SK-N-SH (cell line): ENCODE measurements at regions not wholly inside any gene's neighbourhood (a gene's known extent, or its start where the extent isn't known, plus 50 kb on each side); places are given as distances from the start of the nearest gene placed in this dataset.

ENCODE experiments used
- CTCF ChIA-PET: fragments of 300-600, 350-600 bp; formaldehyde crosslinking; extraction: SDS; loops from one replicate; lab custom pipeline; 2021; lab: Yijun Ruan, JAX
- POLR2A ChIA-PET: fragments of 350-600 bp; sonication (Branson Sonifier 250); formaldehyde crosslinking; extraction: SDS; loops from one replicate; lab custom pipeline; 2020; ENCODE audit warnings: antibody characterized with exemption, inconsistent platforms; lab: Yijun Ruan, JAX
- DNase-seq: peaks from one replicate; pipeline ENCODE4 v3.0.0; 2012
- H2AFZ ChIP-seq: fragments of 200-600 bp; sonication (generic); 2 replicates; pipeline ENCODE4 v1.8.1; 2016; ENCODE audit warnings: antibody characterized with exemption, mild to moderate bottlenecking, low read depth
- H3F3A ChIP-seq: fragments of 200-600 bp; sonication (generic); replicated peaks from 2 replicates; pipeline ENCODE3; 2016; ENCODE audit warnings: antibody characterized with exemption, mild to moderate bottlenecking; ENCODE audit not compliant: insufficient read depth
- H3K27ac ChIP-seq, 2 experiments: fragments of 200-500 bp in 1 of 2; fragments of 200-600 bp in 1 of 2; sonication (Bioruptor generic) in 1 of 2; sonication (generic), shearing (Covaris generic) in 1 of 2; 2 replicates each; pipeline versions ENCODE4 v1.5.1 to v1.6.1; 2014 to 2016; ENCODE audit warnings: low read depth in 2 of 2, inconsistent platforms in 1 of 2, low read length in 1 of 2, mild to moderate bottlenecking in 1 of 2, mixed read lengths in 1 of 2
- H3K27me3 ChIP-seq: fragments of 200-600 bp; sonication (generic), shearing (Covaris generic); 2 replicates; pipeline ENCODE4 v1.6.1; 2016; ENCODE audit warnings: mixed run types; ENCODE audit not compliant: insufficient read depth
- H3K36me3 ChIP-seq, 2 experiments: fragments of 200-500 bp in 1 of 2; fragments of 200-600 bp in 1 of 2; sonication (Bioruptor generic) in 1 of 2; sonication (generic) in 1 of 2; replicated peaks in 1 of 2; 2 replicates each; pipeline versions ENCODE3 to v1.5.1; 2014 to 2016; ENCODE audit warnings: low read length in 1 of 2, mild to moderate bottlenecking in 1 of 2; ENCODE audit not compliant: insufficient read depth in 2 of 2, control insufficient read depth in 1 of 2
- H3K4me1 ChIP-seq, 2 experiments: fragments of 200-500 bp in 1 of 2; fragments of 200-600 bp in 1 of 2; sonication (Bioruptor generic) in 1 of 2; sonication (generic), shearing (Covaris generic) in 1 of 2; 2 replicates each; pipeline versions ENCODE4 v1.5.1 to v1.6.1; 2014 to 2016; ENCODE audit warnings: low read depth in 1 of 2, low read length in 1 of 2, mixed run types in 1 of 2; ENCODE audit not compliant: insufficient read depth in 2 of 2, control insufficient read depth in 1 of 2
- H3K4me2 ChIP-seq: fragments of 200-600 bp; sonication (generic), shearing (Covaris generic); 2 replicates; pipeline ENCODE4 v1.6.1; 2017; ENCODE audit warnings: mixed run types
- H3K4me3 ChIP-seq, 2 experiments: fragments of 200-500 bp in 1 of 2; fragments of 200-600 bp in 1 of 2; sonication (Bioruptor generic) in 1 of 2; sonication (generic), shearing (Covaris generic) in 1 of 2; 2 replicates each; pipeline versions ENCODE4 v1.5.1 to v1.8.1; 2014 to 2016; ENCODE audit warnings: low read depth in 2 of 2, inconsistent platforms in 1 of 2, low read length in 1 of 2, mild to moderate bottlenecking in 1 of 2, mixed read lengths in 1 of 2, moderate library complexity in 1 of 2
- H3K79me2 ChIP-seq: fragments of 200-600 bp; sonication (generic); 2 replicates; pipeline ENCODE4 v1.8.1; 2017; ENCODE audit warnings: mild to moderate bottlenecking; ENCODE audit not compliant: insufficient read depth
- H3K9ac ChIP-seq: fragments of 200-600 bp; sonication (generic); 2 replicates; pipeline ENCODE4 v1.6.1; 2017; ENCODE audit warnings: mixed run types
- H3K9me2 ChIP-seq: fragments of 200-600 bp; sonication (generic); 2 replicates; pipeline ENCODE4 v1.6.1; 2017; ENCODE audit warnings: mixed run types
- H3K9me3 ChIP-seq: fragments of 200-600 bp; sonication (generic); 2 replicates; pipeline ENCODE4 v1.6.1; 2017; ENCODE audit warnings: mixed run types, mild to moderate bottlenecking, moderate library complexity
- H4K20me1 ChIP-seq: fragments of 200-600 bp; sonication (generic); 2 replicates; pipeline ENCODE4 v1.6.1; 2017; ENCODE audit warnings: mild to moderate bottlenecking, mixed run types; ENCODE audit not compliant: insufficient read depth
- CHD2 ChIP-seq: fragments of 150-350 bp; IDR thresholded peaks from 2 replicates; pipeline ENCODE4 v1.6.1; 2018; ENCODE audit warnings: low read length; ENCODE audit not compliant: partially characterized antibody
- FOXJ3 ChIP-seq: sonication (generic); formaldehyde crosslinking; IDR thresholded peaks from 2 replicates; pipeline ENCODE4 v1.5.1; 2020; ENCODE audit warnings: mild to moderate bottlenecking, missing genetic modification reagents
- GABPA ChIP-seq: IDR thresholded peaks from 2 replicates; pipeline ENCODE4 v1.4.0; 2012; ENCODE audit warnings: low read depth, mild to moderate bottlenecking
- JUND ChIP-seq: IDR thresholded peaks from 2 replicates; pipeline ENCODE4 v1.4.0; 2012
- MXI1 ChIP-seq: IDR thresholded peaks from 2 replicates; pipeline ENCODE4 v1.6.1; 2012; ENCODE audit warnings: mild to moderate bottlenecking, low read depth, low read length, improper control_type of control experiment
- NFIC ChIP-seq: IDR thresholded peaks from 2 replicates; pipeline ENCODE4 v1.4.0; 2012; ENCODE audit warnings: borderline replicate concordance
- RAD21 ChIP-seq: IDR thresholded peaks from 2 replicates; pipeline ENCODE4 v1.6.1; 2012; ENCODE audit warnings: mild to moderate bottlenecking, low read length
- RFX5 ChIP-seq: IDR thresholded peaks from 2 replicates; pipeline ENCODE4 v1.6.1; 2012; ENCODE audit warnings: mild to moderate bottlenecking, improper control_type of control experiment, low read length
- RXRA ChIP-seq: IDR thresholded peaks from 2 replicates; pipeline ENCODE4 v1.4.0; 2012; ENCODE audit warnings: low read depth, mild to moderate bottlenecking, borderline replicate concordance
- SIN3A ChIP-seq: IDR thresholded peaks from 2 replicates; pipeline ENCODE4 v1.6.1; 2012; ENCODE audit warnings: low read depth, mild to moderate bottlenecking, low read length, moderate library complexity, borderline replicate concordance
- TEAD4 ChIP-seq: IDR thresholded peaks from 2 replicates; pipeline ENCODE4 v1.4.0; 2012; ENCODE audit warnings: mild to moderate bottlenecking, borderline replicate concordance; ENCODE audit not compliant: insufficient read depth
- YY1 ChIP-seq: IDR thresholded peaks from 2 replicates; pipeline ENCODE4 v1.4.0; 2012; ENCODE audit warnings: low read depth, mild to moderate bottlenecking
- WGBS: methylation state at CpG from one replicate; pipeline ENCODE4 v1.1.6; 2017; ENCODE audit warnings: low lambda C conversion rate; 5-methylcytosine and 5-hydroxymethylcytosine counted together
- TF ChIP-seq, protein P1 (sequence below): IDR thresholded peaks from 2 replicates; pipeline ENCODE4 v1.6.1; 2012; ENCODE audit warnings: mild to moderate bottlenecking, low read depth, low read length, moderate library complexity
- TF ChIP-seq, protein P2 (sequence below): fragments of 200-600 bp; sonication (generic); IDR thresholded peaks from 2 replicates; pipeline ENCODE4 v1.6.1; 2017; ENCODE audit warnings: antibody characterized with exemption, mild to moderate bottlenecking, moderate library complexity
- TF ChIP-seq, protein P3 (sequence below): IDR thresholded peaks from 2 replicates; pipeline ENCODE4 v1.4.0; 2012; ENCODE audit warnings: low read depth, borderline replicate concordance

DNA sequence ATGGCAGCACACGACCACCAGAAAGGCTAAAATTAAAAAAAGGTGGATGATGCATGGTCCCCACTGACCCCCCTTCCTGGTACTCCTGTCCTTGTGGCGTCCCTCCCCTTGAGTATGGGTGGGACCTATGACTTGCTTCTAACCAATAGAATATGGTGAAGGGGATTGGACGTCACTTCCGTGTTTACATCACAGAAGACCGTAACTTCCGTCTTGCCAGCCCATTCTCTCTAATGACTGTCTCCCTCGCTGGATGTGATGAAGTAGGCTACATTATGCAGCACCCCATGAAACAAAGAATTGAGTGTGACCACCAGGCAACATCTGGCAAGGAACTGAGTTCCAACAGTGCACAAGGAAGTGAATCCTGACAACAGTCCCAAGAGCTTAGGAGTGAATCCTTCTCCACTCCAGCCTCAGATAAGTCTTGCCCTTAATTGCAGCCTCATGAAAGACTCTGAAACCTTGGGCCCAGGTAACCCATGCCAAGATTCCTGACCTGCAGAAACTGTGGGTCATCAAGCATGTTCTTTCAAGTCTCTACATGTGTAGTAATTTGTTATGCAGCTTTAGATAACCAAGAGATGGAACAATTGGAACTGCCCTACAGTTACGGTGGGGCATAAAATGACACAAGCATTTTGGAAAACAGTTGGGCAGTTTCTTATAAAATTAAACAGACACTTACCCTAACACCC is 80.1 kb upstream of the NPAS2 start:
- Histone ChIP-seq H3K27ac (peak overlapping the region in 1 of 2 experiments; percentile 88; a peak in 1 of 4 replicates), H2AFZ (no peak overlapping the region), H3K9me2 (no peaks in the 10 kb centered on the region), H3K27me3 (no peaks in the 10 kb centered on the region), H4K20me1 (no peaks in the 10 kb centered on the region), H3K36me3 (no peaks in the 10 kb centered on the region), H3K79me2 (no peaks in the 10 kb centered on the region), H3K4me3 (no peak overlapping the region), H3K9ac (no peak overlapping the region), H3K4me2 (no peak overlapping the region; the same call in 1 of the 2 replicates), H3K9me3 (no peaks in the 10 kb centered on the region), H3K4me1 (peaks cover 7 to 23% of the 10 kb centered on the region in 2 experiments), H3F3A (peaks cover 25% of the 10 kb centered on the region)
- DNase-seq: no peak
- WGBS: 83% methylated on average over 8 of the region's 8 CpGs
- ChIA-PET CTCF (interaction anchor here (1.0 kb wide), 1 partner anchor 129 kb away, joined by 3 read pairs; no protein-coding TSS in a partner anchor), POLR2A (no interaction called here)
- TF ChIP-seq NFIC (no peak), FOXJ3 (CRISPR knock-in tag) (no peak), RAD21 (no peak), RFX5 (no peak), GABPA (peak; percentile 50; the same call in 1 of the 2 replicates), SIN3A (no peak), MXI1 (no peak), RXRA (no peak)
- TF ChIP-seq, protein P1, sequence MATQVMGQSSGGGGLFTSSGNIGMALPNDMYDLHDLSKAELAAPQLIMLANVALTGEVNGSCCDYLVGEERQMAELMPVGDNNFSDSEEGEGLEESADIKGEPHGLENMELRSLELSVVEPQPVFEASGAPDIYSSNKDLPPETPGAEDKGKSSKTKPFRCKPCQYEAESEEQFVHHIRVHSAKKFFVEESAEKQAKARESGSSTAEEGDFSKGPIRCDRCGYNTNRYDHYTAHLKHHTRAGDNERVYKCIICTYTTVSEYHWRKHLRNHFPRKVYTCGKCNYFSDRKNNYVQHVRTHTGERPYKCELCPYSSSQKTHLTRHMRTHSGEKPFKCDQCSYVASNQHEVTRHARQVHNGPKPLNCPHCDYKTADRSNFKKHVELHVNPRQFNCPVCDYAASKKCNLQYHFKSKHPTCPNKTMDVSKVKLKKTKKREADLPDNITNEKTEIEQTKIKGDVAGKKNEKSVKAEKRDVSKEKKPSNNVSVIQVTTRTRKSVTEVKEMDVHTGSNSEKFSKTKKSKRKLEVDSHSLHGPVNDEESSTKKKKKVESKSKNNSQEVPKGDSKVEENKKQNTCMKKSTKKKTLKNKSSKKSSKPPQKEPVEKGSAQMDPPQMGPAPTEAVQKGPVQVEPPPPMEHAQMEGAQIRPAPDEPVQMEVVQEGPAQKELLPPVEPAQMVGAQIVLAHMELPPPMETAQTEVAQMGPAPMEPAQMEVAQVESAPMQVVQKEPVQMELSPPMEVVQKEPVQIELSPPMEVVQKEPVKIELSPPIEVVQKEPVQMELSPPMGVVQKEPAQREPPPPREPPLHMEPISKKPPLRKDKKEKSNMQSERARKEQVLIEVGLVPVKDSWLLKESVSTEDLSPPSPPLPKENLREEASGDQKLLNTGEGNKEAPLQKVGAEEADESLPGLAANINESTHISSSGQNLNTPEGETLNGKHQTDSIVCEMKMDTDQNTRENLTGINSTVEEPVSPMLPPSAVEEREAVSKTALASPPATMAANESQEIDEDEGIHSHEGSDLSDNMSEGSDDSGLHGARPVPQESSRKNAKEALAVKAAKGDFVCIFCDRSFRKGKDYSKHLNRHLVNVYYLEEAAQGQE: no peak

DNA sequence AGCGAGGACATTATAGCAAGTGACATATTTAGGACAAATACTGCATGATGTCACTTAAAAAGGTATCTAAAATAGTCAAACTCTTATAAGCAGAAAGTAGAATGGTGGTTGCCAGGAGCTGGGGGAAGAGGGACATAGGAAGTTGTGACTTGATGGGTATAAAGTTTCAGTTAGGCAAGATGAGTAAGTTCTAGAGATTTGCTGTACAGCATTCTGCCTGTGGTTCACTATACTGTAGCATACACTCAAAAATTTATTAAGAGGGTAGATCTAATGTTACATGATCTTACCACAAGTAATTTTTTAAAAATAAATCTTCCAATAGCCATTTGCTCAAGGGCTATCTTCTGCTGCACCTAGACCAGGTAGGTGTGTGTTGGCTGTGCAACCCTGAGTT is 78.1 kb upstream of the NPAS2 start:
- ChIA-PET CTCF (no interaction called here), POLR2A (no interaction called here)
- H3K79me2 ChIP-seq: no peaks in the 10 kb centered on the region
- TF ChIP-seq CHD2: no peak
- no peak for TF ChIP-seq SIN3A
- no peak for TF ChIP-seq JUND
- TF ChIP-seq, protein P2, sequence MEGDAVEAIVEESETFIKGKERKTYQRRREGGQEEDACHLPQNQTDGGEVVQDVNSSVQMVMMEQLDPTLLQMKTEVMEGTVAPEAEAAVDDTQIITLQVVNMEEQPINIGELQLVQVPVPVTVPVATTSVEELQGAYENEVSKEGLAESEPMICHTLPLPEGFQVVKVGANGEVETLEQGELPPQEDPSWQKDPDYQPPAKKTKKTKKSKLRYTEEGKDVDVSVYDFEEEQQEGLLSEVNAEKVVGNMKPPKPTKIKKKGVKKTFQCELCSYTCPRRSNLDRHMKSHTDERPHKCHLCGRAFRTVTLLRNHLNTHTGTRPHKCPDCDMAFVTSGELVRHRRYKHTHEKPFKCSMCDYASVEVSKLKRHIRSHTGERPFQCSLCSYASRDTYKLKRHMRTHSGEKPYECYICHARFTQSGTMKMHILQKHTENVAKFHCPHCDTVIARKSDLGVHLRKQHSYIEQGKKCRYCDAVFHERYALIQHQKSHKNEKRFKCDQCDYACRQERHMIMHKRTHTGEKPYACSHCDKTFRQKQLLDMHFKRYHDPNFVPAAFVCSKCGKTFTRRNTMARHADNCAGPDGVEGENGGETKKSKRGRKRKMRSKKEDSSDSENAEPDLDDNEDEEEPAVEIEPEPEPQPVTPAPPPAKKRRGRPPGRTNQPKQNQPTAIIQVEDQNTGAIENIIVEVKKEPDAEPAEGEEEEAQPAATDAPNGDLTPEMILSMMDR: no peak
- TF ChIP-seq, protein P3, sequence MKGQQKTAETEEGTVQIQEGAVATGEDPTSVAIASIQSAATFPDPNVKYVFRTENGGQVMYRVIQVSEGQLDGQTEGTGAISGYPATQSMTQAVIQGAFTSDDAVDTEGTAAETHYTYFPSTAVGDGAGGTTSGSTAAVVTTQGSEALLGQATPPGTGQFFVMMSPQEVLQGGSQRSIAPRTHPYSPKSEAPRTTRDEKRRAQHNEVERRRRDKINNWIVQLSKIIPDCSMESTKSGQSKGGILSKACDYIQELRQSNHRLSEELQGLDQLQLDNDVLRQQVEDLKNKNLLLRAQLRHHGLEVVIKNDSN: no peak
- no peak for TF ChIP-seq YY1
- no peak for TF ChIP-seq NFIC
- TF ChIP-seq TEAD4: no peak
- no peaks in the 10 kb centered on the region for H3K27me3 ChIP-seq
- H3K9ac ChIP-seq: peak overlapping the region; percentile 77
- no peak for DNase-seq
- 77% methylated on average over 1 of the region's 1 CpG for WGBS
- no peak overlapping the region for H2AFZ ChIP-seq
- H3K4me2 ChIP-seq: peak overlapping the region; percentile 72
- no peaks in the 10 kb centered on the region for H3K36me3 ChIP-seq
- H3K4me3 ChIP-seq: peak overlapping the region in 1 of 2 experiments; percentile 48; a peak in 2 of 4 replicates
- H3K9me2 ChIP-seq: no peaks in the 10 kb centered on the region
- H3F3A ChIP-seq: peaks cover 25% of the 10 kb centered on the region
- H3K9me3 ChIP-seq: no peaks in the 10 kb centered on the region
- H3K4me1 ChIP-seq: peaks cover 7 to 26% of the 10 kb centered on the region in 2 experiments
- H3K27ac ChIP-seq: peak overlapping the region; percentile 88 to 99
- no peaks in the 10 kb centered on the region for H4K20me1 ChIP-seq
